Upper lobe of left lung (tissue), 4 donors: ENCODE measurements at regions not wholly inside any gene's neighbourhood (a gene's known extent, or its start where the extent isn't known, plus 50 kb on each side); places are given as distances from the start of the nearest gene placed in this dataset.

Experiments
- POLR2A ChIP-seq, 4 donors: fragments of 450-650 bp; IDR thresholded peaks; one replicate each; pipeline ENCODE4 v1.5.1; 2016 to 2017; ENCODE audit warnings: antibody characterized with exemption in 4 of 4, mild to moderate bottlenecking in 2 of 4
- POLR2AphosphoS5 ChIP-seq, 2 donors: sonication (generic); formaldehyde crosslinking; IDR thresholded peaks; one replicate each; pipeline ENCODE4 v1.5.1; 2017; ENCODE audit warnings: antibody characterized with exemption in 2 of 2

GRCh38 chr18:75120521-75120920, 88.4 kb downstream of the PTGR3 start:
- TF ChIP-seq POLR2AphosphoS5 (IDR thresholded peaks at IDR 0.05) (no peak), POLR2A (IDR thresholded peaks at IDR 0.05) (no peak)
